ENCODE measurements at regions not wholly inside any gene's neighbourhood (a gene's known extent, or its start where the extent isn't known, plus 50 kb on each side); places are given as distances from the start of the nearest gene placed in this dataset.

- Histone ChIP-seq H3K27ac (no peak overlapping the region), H3K4me3 (no peak overlapping the region), H3K27me3 (no peaks in the 10 kb centered on the region), H3K4me1 (no peaks in the 10 kb centered on the region), H3K9me3 (no peaks in the 10 kb centered on the region), H3K36me3 (no peaks in the 10 kb centered on the region)
- WGBS, 4 donors: 80 to 89% (median 87%) methylated on average over 3 of the region's 3 CpGs
- intact Hi-C loops (cut with DNase I): no loop called here
- DNase-seq: no peak
- TF ChIP-seq CTCF (IDR thresholded peaks at IDR 0.05) (no peak), POLR2A (IDR thresholded peaks at IDR 0.05) (no peak)
- ATAC-seq: no peak
Observed at GRCh38 chr1:82752046-82752445, 951.3 kb downstream of the ADGRL2 start.

- H3K9me3 ChIP-seq: peaks cover 0 to 40% (median 17%) of the 10 kb centered on the region in 12 donors
- H3K36me3 ChIP-seq: no peaks in the 10 kb centered on the region
- TF ChIP-seq POLR2A (IDR thresholded peaks at IDR 0.05) (no peak), CTCF (IDR thresholded peaks at IDR 0.05) (no peak)
- 88 to 95% (median 94%) methylated on average over 4 of the region's 4 CpGs for WGBS, 4 donors
- intact Hi-C loops (cut with DNase I): no loop called here
- H3K27me3 ChIP-seq: no peaks in the 10 kb centered on the region
- DNase-seq (no peak), ATAC-seq (no peak)
- H3K27ac ChIP-seq: no peak overlapping the region
- no peak overlapping the region for H3K4me3 ChIP-seq
- H3K4me1 ChIP-seq: no peaks in the 10 kb centered on the region
Observed at GRCh38 chr1:82733645-82734044, 932.9 kb downstream of the ADGRL2 start.

- Histone ChIP-seq H3K9me3 (peaks cover 0 to 40% (median 17%) of the 10 kb centered on the region in 12 donors), H3K27ac (no peak overlapping the region), H3K27me3 (no peaks in the 10 kb centered on the region), H3K36me3 (no peaks in the 10 kb centered on the region), H3K4me1 (no peaks in the 10 kb centered on the region), H3K4me3 (no peak overlapping the region)
- DNase-seq: no peak
- intact Hi-C loops (cut with DNase I): no loop called here
- ATAC-seq: no peak
- TF ChIP-seq CTCF (IDR thresholded peaks at IDR 0.05): no peak
- no peak for TF ChIP-seq POLR2A (IDR thresholded peaks at IDR 0.05)
Observed at GRCh38 chr1:82731216-82731615, 930.5 kb downstream of the ADGRL2 start.

- DNase-seq (no peak), ATAC-seq (no peak)
- Histone ChIP-seq H3K27me3 (no peaks in the 10 kb centered on the region), H3K4me1 (no peaks in the 10 kb centered on the region), H3K4me3 (no peak overlapping the region), H3K36me3 (no peaks in the 10 kb centered on the region), H3K27ac (no peak overlapping the region), H3K9me3 (peaks cover 0 to 39% (median 17%) of the 10 kb centered on the region in 12 donors)
- intact Hi-C loops (cut with DNase I): no loop called here
- TF ChIP-seq POLR2A (IDR thresholded peaks at IDR 0.05) (no peak), CTCF (IDR thresholded peaks at IDR 0.05) (no peak)
Observed at GRCh38 chr1:82728206-82728605, 927.5 kb downstream of the ADGRL2 start.
